ENCODE measurements at regions not wholly inside any gene's neighbourhood (a gene's known extent, or its start where the extent isn't known, plus 50 kb on each side); places are given as distances from the start of the nearest gene placed in this dataset.
"Not testable (repeated sequence)": the region's sequence is repeated elsewhere in the genome, so short reads cannot be mapped to it uniquely, and the experiment has no call there.

GRCh38 chr2:150063931-150064548, 423.4 kb downstream of the RND3 start:
- Histone ChIP-seq H3K36me3 (ENCODE audit: control insufficient read depth, insufficient read depth, low read length) (no peaks in the 10 kb centered on the region), H3K9me3 (ENCODE audit: control insufficient read depth, insufficient read depth, low read length) (no peaks in the 10 kb centered on the region), H3K27ac (ENCODE audit: low read length) (no peak overlapping the region), H3K27me3 (ENCODE audit: control insufficient read depth, insufficient read depth, low read length) (no peaks in the 10 kb centered on the region), H3K4me3 (ENCODE audit: low read length) (no peak overlapping the region), H3K4me1 (ENCODE audit: control insufficient read depth, insufficient read depth, low read length) (no peaks in the 10 kb centered on the region)
- no peaks in the 10 kb centered on the region for H3K27me3 Mint-ChIP-seq (ENCODE audit: low read depth in 2 of 2)
- H3K27ac Mint-ChIP-seq: no peak overlapping the region
- DNase-seq: no peak
- no peaks in the 10 kb centered on the region for H3K4me1 Mint-ChIP-seq
- intact Hi-C loops (cut with micrococcal nuclease): no loop called here
- peaks cover 8 to 16% of the 10 kb centered on the region in 2 donors for H3K9me3 Mint-ChIP-seq
- ATAC-seq: no peak
- WGBS (ENCODE audit: insufficient coverage): 94% methylated on average over 6 of the region's 6 CpGs
- no peak for TF ChIP-seq CTCF (IDR thresholded peaks at IDR 0.05)
- H3K36me3 Mint-ChIP-seq: no peaks in the 10 kb centered on the region
- no peak overlapping the region for H3K4me3 Mint-ChIP-seq

- no peaks in the 10 kb centered on the region for H3K27me3 Mint-ChIP-seq (ENCODE audit: low read depth in 2 of 2)
- no peak overlapping the region for H3K27ac Mint-ChIP-seq
- DNase-seq: no peak
- peaks cover 8 to 17% of the 10 kb centered on the region in 2 donors for H3K9me3 Mint-ChIP-seq
- Histone ChIP-seq H3K4me1 (ENCODE audit: control insufficient read depth, insufficient read depth, low read length) (no peaks in the 10 kb centered on the region), H3K36me3 (ENCODE audit: control insufficient read depth, insufficient read depth, low read length) (no peaks in the 10 kb centered on the region), H3K4me3 (ENCODE audit: low read length) (no peak overlapping the region), H3K9me3 (ENCODE audit: control insufficient read depth, insufficient read depth, low read length) (no peaks in the 10 kb centered on the region), H3K27ac (ENCODE audit: low read length) (no peak overlapping the region), H3K27me3 (ENCODE audit: control insufficient read depth, insufficient read depth, low read length) (no peaks in the 10 kb centered on the region)
- ATAC-seq: no peak
- H3K36me3 Mint-ChIP-seq: no peaks in the 10 kb centered on the region
- no peaks in the 10 kb centered on the region for H3K4me1 Mint-ChIP-seq
- no peak overlapping the region for H3K4me3 Mint-ChIP-seq
- WGBS (ENCODE audit: insufficient coverage): 82% methylated on average over 2 of the region's 2 CpGs
- intact Hi-C loops (cut with micrococcal nuclease): no loop called here
- TF ChIP-seq CTCF (IDR thresholded peaks at IDR 0.05): no peak
Measured at GRCh38 chr2:150063432-150063889, 424.0 kb downstream of the RND3 start.

- H3K36me3 ChIP-seq (ENCODE audit: control insufficient read depth, insufficient read depth, low read length): no peaks in the 10 kb centered on the region
- Mint-ChIP-seq H3K9me3 (peaks cover 12 to 21% of the 10 kb centered on the region in 2 donors), H3K36me3 (peaks cover 6% of the 10 kb centered on the region), H3K27me3 (ENCODE audit: low read depth in 2 of 2) (no peaks in the 10 kb centered on the region), H3K4me3 (no peak overlapping the region), H3K4me1 (no peaks in the 10 kb centered on the region), H3K27ac (no peak overlapping the region)
- H3K27ac ChIP-seq (ENCODE audit: low read length): no peak overlapping the region
- no peaks in the 10 kb centered on the region for H3K4me1 ChIP-seq (ENCODE audit: control insufficient read depth, insufficient read depth, low read length)
- ATAC-seq (no peak), DNase-seq (no peak)
- no peaks in the 10 kb centered on the region for H3K27me3 ChIP-seq (ENCODE audit: control insufficient read depth, insufficient read depth, low read length)
- no peak for TF ChIP-seq CTCF (IDR thresholded peaks at IDR 0.05)
- intact Hi-C loops (cut with micrococcal nuclease): no loop called here
- WGBS (ENCODE audit: insufficient coverage): 79% methylated on average over 3 of the region's 3 CpGs
- H3K9me3 ChIP-seq (ENCODE audit: control insufficient read depth, insufficient read depth, low read length): no peaks in the 10 kb centered on the region
- no peak overlapping the region for H3K4me3 ChIP-seq (ENCODE audit: low read length)
Measured at GRCh38 chr2:150062416-150062815, 425.1 kb downstream of the RND3 start.

- H3K36me3 Mint-ChIP-seq: peaks cover 6% of the 10 kb centered on the region
- intact Hi-C loops (cut with micrococcal nuclease): no loop called here
- no peak overlapping the region for H3K27ac Mint-ChIP-seq
- Histone ChIP-seq H3K9me3 (ENCODE audit: control insufficient read depth, insufficient read depth, low read length) (no peaks in the 10 kb centered on the region), H3K36me3 (ENCODE audit: control insufficient read depth, insufficient read depth, low read length) (no peaks in the 10 kb centered on the region), H3K4me1 (ENCODE audit: control insufficient read depth, insufficient read depth, low read length) (no peaks in the 10 kb centered on the region), H3K4me3 (ENCODE audit: low read length) (no peak overlapping the region), H3K27me3 (ENCODE audit: control insufficient read depth, insufficient read depth, low read length) (no peaks in the 10 kb centered on the region), H3K27ac (ENCODE audit: low read length) (no peak overlapping the region)
- no peaks in the 10 kb centered on the region for H3K4me1 Mint-ChIP-seq
- TF ChIP-seq CTCF (IDR thresholded peaks at IDR 0.05): no peak
- no peaks in the 10 kb centered on the region for H3K27me3 Mint-ChIP-seq (ENCODE audit: low read depth in 2 of 2)
- no peak for DNase-seq
- no peak overlapping the region for H3K4me3 Mint-ChIP-seq
- WGBS (ENCODE audit: insufficient coverage): 79% methylated on average over 1 of the region's 1 CpG
- peaks cover 11 to 20% of the 10 kb centered on the region in 2 donors for H3K9me3 Mint-ChIP-seq
- no peak for ATAC-seq
Measured at GRCh38 chr2:150060341-150060740, 427.1 kb downstream of the RND3 start.

GRCh38 chr2:150059676-150060075, 427.8 kb downstream of the RND3 start:
- intact Hi-C loops (cut with micrococcal nuclease); H3K36me3 Mint-ChIP-seq; H3K4me1 ChIP-seq (ENCODE audit: control insufficient read depth, insufficient read depth, low read length); DNase-seq; H3K27ac ChIP-seq (ENCODE audit: low read length); H3K27ac Mint-ChIP-seq; ATAC-seq; H3K4me1 Mint-ChIP-seq; H3K9me3 ChIP-seq (ENCODE audit: control insufficient read depth, insufficient read depth, low read length); H3K27me3 Mint-ChIP-seq (ENCODE audit: low read depth in 2 of 2); H3K4me3 Mint-ChIP-seq; H3K4me3 ChIP-seq (ENCODE audit: low read length); H3K27me3 ChIP-seq (ENCODE audit: control insufficient read depth, insufficient read depth, low read length); H3K36me3 ChIP-seq (ENCODE audit: control insufficient read depth, insufficient read depth, low read length): not testable (repeated sequence)
- H3K9me3 Mint-ChIP-seq: peaks cover 12 to 21% of the 10 kb centered on the region in 2 donors
- WGBS (ENCODE audit: insufficient coverage): 100% methylated on average over 1 of the region's 2 CpGs
